SK-N-SH (cell line): ENCODE measurements at regions not wholly inside any gene's neighbourhood (a gene's known extent, or its start where the extent isn't known, plus 50 kb on each side); places are given as distances from the start of the nearest gene placed in this dataset.

Experiments
- CTCF ChIA-PET: fragments of 300-600, 350-600 bp; formaldehyde crosslinking; extraction: SDS; loops from one replicate; lab custom pipeline; 2021; lab: Yijun Ruan, JAX
- POLR2A ChIA-PET: fragments of 350-600 bp; sonication (Branson Sonifier 250); formaldehyde crosslinking; extraction: SDS; loops from one replicate; lab custom pipeline; 2020; ENCODE audit warnings: antibody characterized with exemption, inconsistent platforms; lab: Yijun Ruan, JAX
- DNase-seq: peaks from one replicate; pipeline ENCODE4 v3.0.0; 2012
- H2AFZ ChIP-seq: fragments of 200-600 bp; sonication (generic); 2 replicates; pipeline ENCODE4 v1.8.1; 2016; ENCODE audit warnings: antibody characterized with exemption, mild to moderate bottlenecking, low read depth
- H3F3A ChIP-seq: fragments of 200-600 bp; sonication (generic); replicated peaks from 2 replicates; pipeline ENCODE3; 2016; ENCODE audit warnings: antibody characterized with exemption, mild to moderate bottlenecking; ENCODE audit not compliant: insufficient read depth
- H3K27ac ChIP-seq, 2 experiments: fragments of 200-500 bp in 1 of 2; fragments of 200-600 bp in 1 of 2; sonication (Bioruptor generic) in 1 of 2; sonication (generic), shearing (Covaris generic) in 1 of 2; 2 replicates each; pipeline versions ENCODE4 v1.5.1 to v1.6.1; 2014 to 2016; ENCODE audit warnings: low read depth in 2 of 2, inconsistent platforms in 1 of 2, low read length in 1 of 2, mild to moderate bottlenecking in 1 of 2, mixed read lengths in 1 of 2
- H3K27me3 ChIP-seq: fragments of 200-600 bp; sonication (generic), shearing (Covaris generic); 2 replicates; pipeline ENCODE4 v1.6.1; 2016; ENCODE audit warnings: mixed run types; ENCODE audit not compliant: insufficient read depth
- H3K36me3 ChIP-seq, 2 experiments: fragments of 200-500 bp in 1 of 2; fragments of 200-600 bp in 1 of 2; sonication (Bioruptor generic) in 1 of 2; sonication (generic) in 1 of 2; replicated peaks in 1 of 2; 2 replicates each; pipeline versions ENCODE3 to v1.5.1; 2014 to 2016; ENCODE audit warnings: low read length in 1 of 2, mild to moderate bottlenecking in 1 of 2; ENCODE audit not compliant: insufficient read depth in 2 of 2, control insufficient read depth in 1 of 2
- H3K4me1 ChIP-seq, 2 experiments: fragments of 200-500 bp in 1 of 2; fragments of 200-600 bp in 1 of 2; sonication (Bioruptor generic) in 1 of 2; sonication (generic), shearing (Covaris generic) in 1 of 2; 2 replicates each; pipeline versions ENCODE4 v1.5.1 to v1.6.1; 2014 to 2016; ENCODE audit warnings: low read depth in 1 of 2, low read length in 1 of 2, mixed run types in 1 of 2; ENCODE audit not compliant: insufficient read depth in 2 of 2, control insufficient read depth in 1 of 2
- H3K4me2 ChIP-seq: fragments of 200-600 bp; sonication (generic), shearing (Covaris generic); 2 replicates; pipeline ENCODE4 v1.6.1; 2017; ENCODE audit warnings: mixed run types
- H3K4me3 ChIP-seq, 2 experiments: fragments of 200-500 bp in 1 of 2; fragments of 200-600 bp in 1 of 2; sonication (Bioruptor generic) in 1 of 2; sonication (generic), shearing (Covaris generic) in 1 of 2; 2 replicates each; pipeline versions ENCODE4 v1.5.1 to v1.8.1; 2014 to 2016; ENCODE audit warnings: low read depth in 2 of 2, inconsistent platforms in 1 of 2, low read length in 1 of 2, mild to moderate bottlenecking in 1 of 2, mixed read lengths in 1 of 2, moderate library complexity in 1 of 2
- H3K79me2 ChIP-seq: fragments of 200-600 bp; sonication (generic); 2 replicates; pipeline ENCODE4 v1.8.1; 2017; ENCODE audit warnings: mild to moderate bottlenecking; ENCODE audit not compliant: insufficient read depth
- H3K9ac ChIP-seq: fragments of 200-600 bp; sonication (generic); 2 replicates; pipeline ENCODE4 v1.6.1; 2017; ENCODE audit warnings: mixed run types
- H3K9me2 ChIP-seq: fragments of 200-600 bp; sonication (generic); 2 replicates; pipeline ENCODE4 v1.6.1; 2017; ENCODE audit warnings: mixed run types
- H3K9me3 ChIP-seq: fragments of 200-600 bp; sonication (generic); 2 replicates; pipeline ENCODE4 v1.6.1; 2017; ENCODE audit warnings: mixed run types, mild to moderate bottlenecking, moderate library complexity
- H4K20me1 ChIP-seq: fragments of 200-600 bp; sonication (generic); 2 replicates; pipeline ENCODE4 v1.6.1; 2017; ENCODE audit warnings: mild to moderate bottlenecking, mixed run types; ENCODE audit not compliant: insufficient read depth
- FOXJ3 ChIP-seq: sonication (generic); formaldehyde crosslinking; IDR thresholded peaks from 2 replicates; pipeline ENCODE4 v1.5.1; 2020; ENCODE audit warnings: mild to moderate bottlenecking, missing genetic modification reagents
- FOXM1 ChIP-seq: IDR thresholded peaks from 2 replicates; pipeline ENCODE4 v1.4.0; 2012; ENCODE audit warnings: low read depth, mild to moderate bottlenecking
- IRF3 ChIP-seq: fragments of 150-350 bp; IDR thresholded peaks from 2 replicates; pipeline ENCODE4 v1.6.1; 2016; ENCODE audit warnings: mild to moderate bottlenecking, low read depth, low read length
- JUND ChIP-seq: IDR thresholded peaks from 2 replicates; pipeline ENCODE4 v1.4.0; 2012
- MEF2A ChIP-seq: IDR thresholded peaks from 2 replicates; pipeline ENCODE4 v1.4.0; 2012; ENCODE audit warnings: low read depth, borderline replicate concordance
- NFIC ChIP-seq: IDR thresholded peaks from 2 replicates; pipeline ENCODE4 v1.4.0; 2012; ENCODE audit warnings: borderline replicate concordance
- NRF1 ChIP-seq: IDR thresholded peaks from 2 replicates; pipeline ENCODE4 v1.6.1; 2012; ENCODE audit warnings: low read depth, mild to moderate bottlenecking, low read length
- RCOR1 ChIP-seq: fragments of 150-350 bp; IDR thresholded peaks from 2 replicates; pipeline ENCODE4 v1.6.1; 2017; ENCODE audit warnings: antibody characterized with exemption, low read length
- RXRA ChIP-seq: IDR thresholded peaks from 2 replicates; pipeline ENCODE4 v1.4.0; 2012; ENCODE audit warnings: low read depth, mild to moderate bottlenecking, borderline replicate concordance
- SIN3A ChIP-seq: IDR thresholded peaks from 2 replicates; pipeline ENCODE4 v1.6.1; 2012; ENCODE audit warnings: low read depth, mild to moderate bottlenecking, low read length, moderate library complexity, borderline replicate concordance
- TAF1 ChIP-seq: IDR thresholded peaks from 2 replicates; pipeline ENCODE4 v1.6.1; 2012; ENCODE audit warnings: low read depth, mild to moderate bottlenecking, low read length, moderate library complexity, borderline replicate concordance
- USF1 ChIP-seq: IDR thresholded peaks from 2 replicates; pipeline ENCODE4 v1.4.0; 2012; ENCODE audit warnings: low read depth, borderline replicate concordance
- USF2 ChIP-seq: fragments of 150-350 bp; IDR thresholded peaks from 2 replicates; pipeline ENCODE4 v1.6.1; 2017; ENCODE audit warnings: antibody characterized with exemption, low read length, low read depth, borderline replicate concordance
- YY1 ChIP-seq: IDR thresholded peaks from 2 replicates; pipeline ENCODE4 v1.4.0; 2012; ENCODE audit warnings: low read depth, mild to moderate bottlenecking
- ZBTB33 ChIP-seq: IDR thresholded peaks from 2 replicates; pipeline ENCODE4 v1.4.0; 2012; ENCODE audit warnings: low read depth, borderline replicate concordance
- WGBS: methylation state at CpG from one replicate; pipeline ENCODE4 v1.1.6; 2017; ENCODE audit warnings: low lambda C conversion rate; 5-methylcytosine and 5-hydroxymethylcytosine counted together

- WGBS = 20% methylated on average over 5 of the region's 5 CpGs
- Histone ChIP-seq H3K27me3 (no peaks in the 10 kb centered on the region), H3K36me3 (no peaks in the 10 kb centered on the region), H3K9ac (no peak overlapping the region), H3K79me2 (no peaks in the 10 kb centered on the region), H3K4me2 (no peak overlapping the region), H3K9me2 (no peaks in the 10 kb centered on the region), H3K4me3 (no peak overlapping the region), H4K20me1 (no peaks in the 10 kb centered on the region), H2AFZ (no peak overlapping the region), H3K4me1 (no peaks in the 10 kb centered on the region; a peak in 1 of 4 replicates), H3F3A (no peaks in the 10 kb centered on the region), H3K27ac (no peak overlapping the region), H3K9me3 (no peaks in the 10 kb centered on the region)
- TF ChIP-seq YY1 = no peak
- no peak for TF ChIP-seq ZBTB33
- no peak for TF ChIP-seq FOXM1
- TF ChIP-seq RCOR1 = no peak
- TF ChIP-seq IRF3 = no peak
- TF ChIP-seq NRF1 = no peak
- no peak for TF ChIP-seq TAF1
- no peak for TF ChIP-seq FOXJ3 (CRISPR knock-in tag)
- TF ChIP-seq MEF2A = no peak
- no peak for TF ChIP-seq USF1
- TF ChIP-seq RXRA = no peak
- no peak for TF ChIP-seq SIN3A
- TF ChIP-seq NFIC = no peak
- TF ChIP-seq JUND = no peak
- no peak for TF ChIP-seq USF2
- CTCF ChIA-PET = no interaction called here
- POLR2A ChIA-PET = no interaction called here
- DNase-seq = no peak
These were observed 87.7 kb upstream of the DDX18 start for GRCh38 chr2:117726747-117727146.
